ENCODE measurements at regions not wholly inside any gene's neighbourhood (a gene's known extent, or its start where the extent isn't known, plus 50 kb on each side); places are given as distances from the start of the nearest gene placed in this dataset.

DNA sequence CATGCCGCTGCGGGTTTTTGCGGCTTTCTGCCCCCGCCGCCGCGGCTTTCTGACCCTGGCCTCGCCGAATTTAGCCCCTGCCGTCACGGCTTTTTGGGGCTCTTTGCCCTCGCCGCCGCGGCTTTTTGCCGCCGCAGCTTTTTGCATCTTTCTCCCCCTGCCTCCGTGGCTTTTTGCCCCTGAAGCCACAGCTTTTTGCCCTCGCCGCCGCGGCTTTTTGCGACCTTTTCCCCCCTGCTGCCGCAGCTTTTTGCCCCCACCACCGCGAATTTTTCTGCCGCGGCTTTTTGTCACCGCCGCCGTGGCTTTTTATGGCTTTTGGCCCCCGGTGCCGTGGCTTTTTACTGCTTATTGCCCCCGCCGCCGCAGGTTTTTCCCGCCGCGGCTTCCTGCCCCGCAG lies 636.5 kb downstream of the ZNF716 start (continued):
- TF ChIP-seq ARID4A (CRISPR knock-in tag; IDR thresholded peaks at IDR 0.05; ENCODE audit: borderline replicate concordance), result no peak
- TF ChIP-seq MAFG (CRISPR knock-in tag; IDR thresholded peaks at IDR 0.05), result no peak
- no peak for TF ChIP-seq HDAC2 (CRISPR knock-in tag; IDR thresholded peaks at IDR 0.05)
- no peak for TF ChIP-seq ZNF781 (CRISPR knock-in tag; IDR thresholded peaks at IDR 0.05; ENCODE audit: borderline replicate concordance, not compliant biosample characterization)
- TF ChIP-seq ZNF709 (CRISPR knock-in tag; IDR thresholded peaks at IDR 0.05), result no peak
- no peak for TF ChIP-seq ZFP41 (CRISPR knock-in tag; IDR thresholded peaks at IDR 0.05; ENCODE audit: borderline replicate concordance)
- TF ChIP-seq, protein P1, sequence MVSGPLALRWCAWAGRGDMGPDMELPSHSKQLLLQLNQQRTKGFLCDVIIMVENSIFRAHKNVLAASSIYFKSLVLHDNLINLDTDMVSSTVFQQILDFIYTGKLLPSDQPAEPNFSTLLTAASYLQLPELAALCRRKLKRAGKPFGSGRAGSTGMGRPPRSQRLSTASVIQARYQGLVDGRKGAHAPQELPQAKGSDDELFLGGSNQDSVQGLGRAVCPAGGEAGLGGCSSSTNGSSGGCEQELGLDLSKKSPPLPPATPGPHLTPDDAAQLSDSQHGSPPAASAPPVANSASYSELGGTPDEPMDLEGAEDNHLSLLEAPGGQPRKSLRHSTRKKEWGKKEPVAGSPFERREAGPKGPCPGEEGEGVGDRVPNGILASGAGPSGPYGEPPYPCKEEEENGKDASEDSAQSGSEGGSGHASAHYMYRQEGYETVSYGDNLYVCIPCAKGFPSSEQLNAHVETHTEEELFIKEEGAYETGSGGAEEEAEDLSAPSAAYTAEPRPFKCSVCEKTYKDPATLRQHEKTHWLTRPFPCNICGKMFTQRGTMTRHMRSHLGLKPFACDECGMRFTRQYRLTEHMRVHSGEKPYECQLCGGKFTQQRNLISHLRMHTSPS (CRISPR knock-in tag; IDR thresholded peaks at IDR 0.05; ENCODE audit: low read depth), result no peak
- no peak for TF ChIP-seq ZBTB4 (CRISPR knock-in tag; IDR thresholded peaks at IDR 0.05; ENCODE audit: borderline replicate concordance)
- TF ChIP-seq, protein P2, sequence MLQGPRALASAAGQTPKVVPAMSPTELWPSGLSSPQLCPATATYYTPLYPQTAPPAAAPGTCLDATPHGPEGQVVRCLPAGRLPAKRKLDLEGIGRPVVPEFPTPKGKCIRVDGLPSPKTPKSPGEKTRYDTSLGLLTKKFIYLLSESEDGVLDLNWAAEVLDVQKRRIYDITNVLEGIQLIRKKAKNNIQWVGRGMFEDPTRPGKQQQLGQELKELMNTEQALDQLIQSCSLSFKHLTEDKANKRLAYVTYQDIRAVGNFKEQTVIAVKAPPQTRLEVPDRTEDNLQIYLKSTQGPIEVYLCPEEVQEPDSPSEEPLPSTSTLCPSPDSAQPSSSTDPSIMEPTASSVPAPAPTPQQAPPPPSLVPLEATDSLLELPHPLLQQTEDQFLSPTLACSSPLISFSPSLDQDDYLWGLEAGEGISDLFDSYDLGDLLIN (CRISPR knock-in tag; IDR thresholded peaks at IDR 0.05; ENCODE audit: borderline replicate concordance), result no peak
- TF ChIP-seq CEBPG (CRISPR knock-in tag; IDR thresholded peaks at IDR 0.05), result no peak
- no peak for TF ChIP-seq FOXO4 (CRISPR knock-in tag; conservative IDR thresholded peaks at IDR 0.05)
